Rectal smooth muscle tissue (tissue), 1 donor: ENCODE measurements at regions not wholly inside any gene's neighbourhood (a gene's known extent, or its start where the extent isn't known, plus 50 kb on each side); places are given as distances from the start of the nearest gene placed in this dataset.

Experiments used
- H3K27ac ChIP-seq: one replicate; pipeline ENCODE4 v1.7.0; 2013; ENCODE audit warnings: low read depth, low read length, inconsistent platforms
- H3K27me3 ChIP-seq: one replicate; pipeline ENCODE4 v1.7.0; 2013; ENCODE audit warnings: low read length; ENCODE audit not compliant: control insufficient read depth, insufficient read depth
- H3K36me3 ChIP-seq: one replicate; pipeline ENCODE4 v1.7.0; 2013; ENCODE audit warnings: low read length; ENCODE audit not compliant: control insufficient read depth, insufficient read depth
- H3K4me1 ChIP-seq: one replicate; pipeline ENCODE4 v1.7.0; 2013; ENCODE audit warnings: low read length; ENCODE audit not compliant: control insufficient read depth, insufficient read depth
- H3K4me3 ChIP-seq: one replicate; pipeline ENCODE4 v1.7.0; 2013; ENCODE audit warnings: low read length
- H3K9ac ChIP-seq: one replicate; pipeline ENCODE4 v1.7.0; 2013; ENCODE audit warnings: low read length

GRCh38 chr2:19677215-19677777, 224.5 kb downstream of the TTC32 start:
- H3K36me3 ChIP-seq = no peaks in the 10 kb centered on the region
- H3K9ac ChIP-seq = no peak overlapping the region
- no peak overlapping the region for H3K27ac ChIP-seq
- H3K27me3 ChIP-seq = no peaks in the 10 kb centered on the region
- H3K4me1 ChIP-seq = no peaks in the 10 kb centered on the region
- H3K4me3 ChIP-seq = no peak overlapping the region

DNA sequence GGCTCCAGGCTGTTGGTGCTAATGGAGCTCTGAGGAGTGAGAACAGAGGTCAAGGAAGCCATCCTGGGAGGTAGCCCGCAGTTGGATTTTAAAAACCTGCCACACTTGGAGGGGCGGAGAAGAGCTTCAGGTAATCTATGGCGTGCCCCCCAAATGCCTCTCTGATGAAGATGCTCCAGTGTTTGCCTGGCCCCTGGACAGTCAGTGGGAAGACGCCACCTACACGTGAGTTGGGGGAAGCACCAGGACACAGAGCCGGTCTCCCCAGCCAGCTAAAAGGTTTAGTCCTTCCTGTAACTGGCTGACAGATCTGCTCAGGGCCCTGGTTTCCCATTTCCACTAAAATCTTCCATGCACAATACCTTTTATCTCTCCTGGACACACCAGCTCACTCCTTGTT, 225.0 kb downstream of the TTC32 start:
- no peaks in the 10 kb centered on the region for H3K27me3 ChIP-seq
- H3K36me3 ChIP-seq = no peaks in the 10 kb centered on the region
- H3K4me1 ChIP-seq = no peaks in the 10 kb centered on the region
- no peak overlapping the region for H3K27ac ChIP-seq
- H3K4me3 ChIP-seq = no peak overlapping the region
- no peak overlapping the region for H3K9ac ChIP-seq

DNA sequence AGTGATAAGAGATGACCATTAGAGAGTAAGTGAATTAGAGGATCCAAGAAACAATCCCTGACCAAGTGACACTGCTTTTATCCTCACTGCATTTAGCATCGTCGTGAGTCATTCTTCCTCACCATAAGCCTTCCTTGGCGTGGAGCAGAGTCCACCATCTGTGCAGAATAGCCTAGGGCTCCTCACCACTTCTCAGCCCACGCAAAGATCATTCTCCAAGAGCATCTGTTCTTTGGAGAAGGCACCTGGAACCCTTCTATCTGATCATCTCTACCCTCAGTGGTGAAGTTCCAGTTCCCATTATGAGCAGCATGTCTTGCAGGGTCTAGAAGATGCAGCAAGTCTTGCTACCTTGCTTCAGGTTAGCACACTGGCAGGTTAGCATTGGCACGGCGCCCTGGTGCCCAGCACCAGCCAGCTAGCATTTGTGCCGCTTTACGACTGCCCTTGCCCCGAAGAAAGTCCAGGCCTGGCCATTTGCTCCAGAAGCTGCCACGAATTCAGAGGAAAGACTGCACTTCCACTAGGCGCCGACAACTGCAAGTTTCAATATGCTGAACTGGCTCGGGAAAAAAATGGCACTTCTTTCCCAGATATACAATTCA, 225.8 kb downstream of the TTC32 start:
- Histone ChIP-seq H3K9ac (no peak overlapping the region), H3K4me1 (peaks cover 1% of the 10 kb centered on the region), H3K36me3 (no peaks in the 10 kb centered on the region), H3K4me3 (no peak overlapping the region), H3K27me3 (no peaks in the 10 kb centered on the region), H3K27ac (no peak overlapping the region)

DNA sequence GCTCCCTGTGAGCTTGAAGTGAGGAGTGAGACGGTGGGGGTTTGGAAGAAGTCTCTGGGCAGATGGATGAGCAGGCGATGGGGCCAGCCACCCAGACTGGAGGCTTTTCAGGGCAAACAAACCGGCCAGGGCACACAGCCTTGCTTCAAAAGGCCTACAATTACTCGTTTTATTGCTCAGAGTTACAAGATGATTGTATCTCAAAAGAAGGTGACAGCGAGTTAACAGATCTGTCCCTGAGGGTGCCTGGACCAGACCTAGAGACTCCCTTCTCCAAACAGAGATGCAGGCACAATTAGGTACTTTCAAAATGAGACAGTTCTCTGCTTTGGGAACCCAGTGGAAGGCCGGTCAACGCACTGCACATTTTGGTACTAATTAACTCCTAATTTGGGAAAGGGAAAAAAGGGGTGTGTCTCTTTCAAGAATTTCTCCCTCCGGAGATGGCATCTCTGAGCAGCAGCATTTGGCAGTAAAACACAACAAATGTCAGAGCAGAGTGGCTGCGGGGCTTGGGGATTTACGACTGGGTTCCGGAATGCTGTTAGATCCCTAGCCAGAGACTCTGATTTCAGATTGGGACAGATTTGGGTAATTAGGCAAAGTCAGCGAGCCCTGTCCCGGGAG, 226.7 kb downstream of the TTC32 start:
- Histone ChIP-seq H3K27ac (no peak overlapping the region), H3K4me3 (no peak overlapping the region), H3K36me3 (no peaks in the 10 kb centered on the region)

DNA sequence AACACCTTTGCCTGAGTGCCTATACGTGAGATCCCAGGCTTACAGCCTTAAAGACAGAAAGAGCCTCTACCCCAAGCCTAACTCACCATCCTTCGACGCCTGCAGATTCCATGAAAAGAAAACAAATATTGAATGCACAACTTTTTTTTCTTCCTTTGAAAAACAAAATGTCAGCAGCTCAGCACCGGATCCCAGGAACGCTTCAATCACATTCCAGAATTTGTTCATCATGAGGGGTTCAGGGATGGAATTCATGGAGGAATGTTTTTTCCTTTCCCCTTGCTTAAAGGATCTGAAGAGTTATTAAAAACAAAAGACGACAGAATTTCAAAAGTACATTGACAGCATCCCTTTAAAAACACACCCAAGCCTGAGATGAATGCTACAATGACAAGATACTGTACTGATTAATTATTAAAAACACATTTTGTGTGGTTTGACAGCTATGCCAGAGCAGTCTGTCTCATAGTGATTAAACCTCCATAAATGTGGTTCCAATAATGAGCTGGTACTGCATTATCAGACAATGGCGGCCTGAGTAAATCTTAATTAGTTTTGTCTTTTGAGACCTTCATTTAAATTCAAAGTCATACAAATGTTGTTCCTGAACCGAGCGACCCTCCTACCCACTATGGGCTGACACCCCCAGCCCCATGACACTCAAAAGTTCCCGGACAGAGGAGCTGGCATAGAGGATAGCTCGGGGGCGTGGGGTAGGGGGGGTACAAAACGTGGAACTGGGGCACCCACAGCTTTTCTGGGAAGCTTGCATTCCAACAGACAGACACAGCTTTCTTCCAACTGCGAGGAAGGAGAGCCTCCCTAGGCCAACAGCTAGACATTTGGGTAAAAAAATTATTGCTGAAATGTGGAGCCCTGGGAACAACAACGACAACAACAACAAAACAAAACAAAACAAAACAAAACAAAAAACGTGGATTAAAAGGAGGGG, 227.5 kb downstream of the TTC32 start:
- Histone ChIP-seq H3K4me3 (no peak overlapping the region), H3K27ac (no peak overlapping the region), H3K36me3 (no peaks in the 10 kb centered on the region), H3K4me1 (peaks cover 12% of the 10 kb centered on the region), H3K9ac (no peak overlapping the region), H3K27me3 (no peaks in the 10 kb centered on the region)

More for the DNA sequence above, 226.7 kb downstream of the TTC32 start:
- H3K9ac ChIP-seq = no peak overlapping the region
- peaks cover 8% of the 10 kb centered on the region for H3K4me1 ChIP-seq
- H3K27me3 ChIP-seq = no peaks in the 10 kb centered on the region

DNA sequence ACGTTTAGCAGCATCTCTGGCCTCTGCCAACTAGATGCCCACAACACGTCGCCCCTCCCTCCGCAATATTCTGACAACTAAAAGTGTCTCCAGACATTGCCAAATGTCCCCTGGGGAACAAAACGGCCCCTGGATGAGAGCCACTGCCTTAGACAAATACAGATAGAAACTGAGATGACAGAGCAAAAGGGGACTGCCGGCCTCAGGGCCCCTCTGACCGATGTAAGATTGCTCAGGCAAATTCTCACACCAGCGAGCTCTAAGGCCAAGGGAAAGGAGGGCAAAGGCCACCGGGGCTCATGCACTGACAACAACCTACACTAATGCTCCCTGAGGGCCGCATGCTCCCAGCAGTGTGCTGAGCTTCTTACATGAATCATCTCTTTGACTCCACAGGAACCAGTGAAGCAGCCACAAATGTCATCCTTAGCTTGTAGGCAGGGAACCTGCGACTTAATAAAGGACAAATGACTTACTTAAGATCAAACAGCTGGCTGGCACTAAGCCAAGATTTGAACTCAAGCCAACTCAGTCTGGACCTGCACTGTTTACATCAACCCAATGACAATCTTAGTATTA, 228.5 kb downstream of the TTC32 start:
- H3K27me3 ChIP-seq = no peaks in the 10 kb centered on the region
- no peak overlapping the region for H3K27ac ChIP-seq
- no peak overlapping the region for H3K9ac ChIP-seq
- no peak overlapping the region for H3K4me3 ChIP-seq
- peaks cover 12% of the 10 kb centered on the region for H3K4me1 ChIP-seq
- H3K36me3 ChIP-seq = no peaks in the 10 kb centered on the region

DNA sequence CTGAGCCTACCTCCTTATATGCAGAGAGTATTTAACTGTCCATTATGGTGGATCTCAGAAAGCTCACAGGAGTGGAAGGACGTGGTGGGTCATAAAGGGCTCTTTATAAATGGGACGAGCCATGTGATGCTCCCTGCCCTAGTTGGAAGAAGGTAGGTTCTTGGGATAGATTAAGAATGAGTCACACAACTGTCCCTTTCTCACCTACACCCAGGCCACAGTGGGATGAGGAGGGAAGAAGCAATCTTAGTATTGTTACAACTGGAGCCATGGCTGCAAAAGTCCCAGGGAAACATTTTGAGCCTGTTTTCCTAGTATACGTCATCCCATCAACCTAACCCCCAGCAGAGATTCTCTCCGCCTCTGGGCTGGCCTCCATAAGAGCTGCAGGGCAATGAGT, 229.9 kb downstream of the TTC32 start:
- Histone ChIP-seq H3K36me3 (no peaks in the 10 kb centered on the region), H3K27ac (no peak overlapping the region), H3K4me3 (no peak overlapping the region), H3K27me3 (no peaks in the 10 kb centered on the region), H3K4me1 (peaks cover 12% of the 10 kb centered on the region), H3K9ac (no peak overlapping the region)

- Histone ChIP-seq H3K4me3 (no peak overlapping the region), H3K9ac (no peak overlapping the region), H3K27ac (no peak overlapping the region)
These were observed 230.5 kb downstream of the TTC32 start for GRCh38 chr2:19671311-19671710.

GRCh38 chr2:19670303-19670702, 231.5 kb downstream of the TTC32 start:
- H3K9ac ChIP-seq = no peak overlapping the region
- peaks cover 12% of the 10 kb centered on the region for H3K4me1 ChIP-seq
- H3K27ac ChIP-seq = no peak overlapping the region
- H3K4me3 ChIP-seq = no peak overlapping the region
- H3K27me3 ChIP-seq = no peaks in the 10 kb centered on the region
- no peaks in the 10 kb centered on the region for H3K36me3 ChIP-seq

More at GRCh38 chr2:19671311-19671710, 230.5 kb downstream of the TTC32 start:
- Histone ChIP-seq H3K36me3 (no peaks in the 10 kb centered on the region), H3K4me1 (peaks cover 12% of the 10 kb centered on the region), H3K27me3 (no peaks in the 10 kb centered on the region)

- no peak overlapping the region for H3K27ac ChIP-seq
- no peak overlapping the region for H3K9ac ChIP-seq
- H3K36me3 ChIP-seq = no peaks in the 10 kb centered on the region
- peaks cover 12% of the 10 kb centered on the region for H3K4me1 ChIP-seq
- no peaks in the 10 kb centered on the region for H3K27me3 ChIP-seq
- no peak overlapping the region for H3K4me3 ChIP-seq
These were observed 232.2 kb downstream of the TTC32 start for GRCh38 chr2:19669559-19669958.

GRCh38 chr2:19669126-19669525, 232.7 kb downstream of the TTC32 start:
- Histone ChIP-seq H3K4me1 (peaks cover 12% of the 10 kb centered on the region), H3K27me3 (no peaks in the 10 kb centered on the region), H3K36me3 (no peaks in the 10 kb centered on the region), H3K9ac (no peak overlapping the region), H3K27ac (no peak overlapping the region), H3K4me3 (no peak overlapping the region)

DNA sequence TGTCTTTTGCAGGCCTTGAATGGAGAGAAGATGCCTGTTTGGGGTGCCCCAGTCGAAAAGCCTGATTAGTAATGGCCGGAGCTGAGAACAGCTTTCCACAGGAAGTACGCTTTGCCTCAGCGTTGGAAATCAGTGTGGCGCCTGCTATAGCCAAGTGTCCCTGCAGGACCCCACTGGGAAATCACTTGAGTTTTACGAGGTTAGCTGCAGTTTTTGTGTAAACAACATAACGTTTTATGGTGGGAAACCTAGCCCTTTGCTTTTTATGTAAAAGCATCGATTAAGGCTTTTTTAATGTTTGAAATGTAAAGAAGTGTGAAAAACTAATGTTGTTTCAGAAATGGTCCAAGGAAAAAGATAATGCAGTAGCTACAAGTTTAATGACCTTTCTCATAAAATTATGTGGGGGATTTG, 234.2 kb downstream of the TTC32 start:
- no peak overlapping the region for H3K9ac ChIP-seq
- H3K27me3 ChIP-seq = no peaks in the 10 kb centered on the region
- H3K4me1 ChIP-seq = peaks cover 12% of the 10 kb centered on the region
- H3K4me3 ChIP-seq = no peak overlapping the region
- no peaks in the 10 kb centered on the region for H3K36me3 ChIP-seq
- no peak overlapping the region for H3K27ac ChIP-seq
